ENCODE measurements at regions not wholly inside any gene's neighbourhood (a gene's known extent, or its start where the extent isn't known, plus 50 kb on each side); places are given as distances from the start of the nearest gene placed in this dataset.

- no peak for DNase-seq (ENCODE audit: low read depth)
- H3K36me3 ChIP-seq (ENCODE audit: control insufficient read depth, insufficient read depth, low read length): no peaks in the 10 kb centered on the region
- CTCF ChIA-PET: no interaction called here
- no peaks in the 10 kb centered on the region for H3K27me3 ChIP-seq (ENCODE audit: control insufficient read depth, insufficient read depth, low read length)
- H3K4me3 ChIP-seq (ENCODE audit: low read depth, low read length): no peak overlapping the region
- TF ChIP-seq CTCF (IDR thresholded peaks at IDR 0.05; ENCODE audit: insufficient read depth, low read depth, low read length): no peak
- POLR2A ChIA-PET: no interaction called here
These were observed 75.6 kb upstream of the TNIK start for GRCh38 chr3:171535799-171536198.

GRCh38 chr3:171535133-171535532 is 74.9 kb upstream of the TNIK start:
- POLR2A ChIA-PET: no interaction called here
- Histone ChIP-seq H3K4me3 (ENCODE audit: low read depth, low read length) (no peak overlapping the region), H3K27me3 (ENCODE audit: control insufficient read depth, insufficient read depth, low read length) (no peaks in the 10 kb centered on the region), H3K36me3 (ENCODE audit: control insufficient read depth, insufficient read depth, low read length) (no peaks in the 10 kb centered on the region)
- TF ChIP-seq CTCF (IDR thresholded peaks at IDR 0.05; ENCODE audit: insufficient read depth, low read depth, low read length): no peak
- no peak for DNase-seq (ENCODE audit: low read depth)
- CTCF ChIA-PET: interaction anchor here (0.9 to 1.0 kb wide), 2 partner anchors 13 to 216 kb away, joined by 3 read pairs; no protein-coding TSS in a partner anchor

GRCh38 chr3:171533702-171534101 is 73.5 kb upstream of the TNIK start:
- Histone ChIP-seq H3K27me3 (ENCODE audit: control insufficient read depth, insufficient read depth, low read length) (no peaks in the 10 kb centered on the region), H3K36me3 (ENCODE audit: control insufficient read depth, insufficient read depth, low read length) (no peaks in the 10 kb centered on the region), H3K4me3 (ENCODE audit: low read depth, low read length) (no peak overlapping the region)
- TF ChIP-seq CTCF (IDR thresholded peaks at IDR 0.05; ENCODE audit: insufficient read depth, low read depth, low read length): no peak
- ChIA-PET CTCF (interaction anchor here (0.5 kb wide), 1 partner anchor 56 kb away, joined by 3 read pairs; no protein-coding TSS in a partner anchor), POLR2A (no interaction called here)
- DNase-seq (ENCODE audit: low read depth): no peak

- no peak for TF ChIP-seq CTCF (IDR thresholded peaks at IDR 0.05; ENCODE audit: insufficient read depth, low read depth, low read length)
These were observed 72.1 kb upstream of the TNIK start for GRCh38 chr3:171532294-171532693.

GRCh38 chr3:171531716-171532115 is 71.5 kb upstream of the TNIK start:
- TF ChIP-seq CTCF (IDR thresholded peaks at IDR 0.05; ENCODE audit: insufficient read depth, low read depth, low read length): no peak

More at GRCh38 chr3:171532294-171532693, 72.1 kb upstream of the TNIK start:
- Histone ChIP-seq H3K27me3 (ENCODE audit: control insufficient read depth, insufficient read depth, low read length) (no peaks in the 10 kb centered on the region), H3K4me3 (ENCODE audit: low read depth, low read length) (no peak overlapping the region), H3K36me3 (ENCODE audit: control insufficient read depth, insufficient read depth, low read length) (no peaks in the 10 kb centered on the region)
- ChIA-PET CTCF (no interaction called here), POLR2A (interaction anchor here (0.7 kb wide), 1 partner anchor 487 kb away, joined by 3 read pairs; no protein-coding TSS in a partner anchor)
- no peak for DNase-seq (ENCODE audit: low read depth)

More at GRCh38 chr3:171531716-171532115, 71.5 kb upstream of the TNIK start:
- H3K4me3 ChIP-seq (ENCODE audit: low read depth, low read length): no peak overlapping the region
- DNase-seq (ENCODE audit: low read depth): no peak
- CTCF ChIA-PET: no interaction called here
- H3K36me3 ChIP-seq (ENCODE audit: control insufficient read depth, insufficient read depth, low read length): no peaks in the 10 kb centered on the region
- POLR2A ChIA-PET: interaction anchor here (0.7 kb wide), 1 partner anchor 487 kb away, joined by 3 read pairs; no protein-coding TSS in a partner anchor
- no peaks in the 10 kb centered on the region for H3K27me3 ChIP-seq (ENCODE audit: control insufficient read depth, insufficient read depth, low read length)
